HUDEP-2 (cell line): ENCODE measurements at regions not wholly inside any gene's neighbourhood (a gene's known extent, or its start where the extent isn't known, plus 50 kb on each side); places are given as distances from the start of the nearest gene placed in this dataset.

Experiments used
- DNase-seq, 76 experiments: peaks; one replicate each; lab custom pipeline; 2025; ENCODE audit not compliant: unreplicated experiment in 76 of 76; lab: John Stamatoyannopoulos, UW

DNA sequence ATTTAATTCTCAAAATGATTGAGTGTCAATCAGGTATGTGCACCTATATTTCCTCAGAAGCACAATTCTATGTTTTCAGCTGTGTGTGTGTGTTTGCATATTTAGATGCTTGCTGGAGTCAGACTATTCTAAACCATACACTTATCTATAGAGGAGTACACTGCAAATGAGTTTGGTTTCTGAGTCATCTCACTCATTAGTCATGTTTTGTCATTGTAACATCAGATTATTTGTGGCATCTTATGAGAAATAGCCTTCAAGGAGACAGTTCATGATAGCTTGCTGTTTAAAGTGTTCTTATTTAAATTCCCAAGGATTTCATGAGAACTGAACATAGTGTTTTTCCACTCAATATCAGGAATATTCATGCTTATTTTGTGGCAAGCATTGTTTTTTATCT, 535.1 kb downstream of the NLGN4Y start:
- peak in 1 of 76 experiments; percentile 0 for DNase-seq

GRCh38 chrY:15072084-15072483, 547.8 kb downstream of the NLGN4Y start:
- DNase-seq, result no peak

DNA sequence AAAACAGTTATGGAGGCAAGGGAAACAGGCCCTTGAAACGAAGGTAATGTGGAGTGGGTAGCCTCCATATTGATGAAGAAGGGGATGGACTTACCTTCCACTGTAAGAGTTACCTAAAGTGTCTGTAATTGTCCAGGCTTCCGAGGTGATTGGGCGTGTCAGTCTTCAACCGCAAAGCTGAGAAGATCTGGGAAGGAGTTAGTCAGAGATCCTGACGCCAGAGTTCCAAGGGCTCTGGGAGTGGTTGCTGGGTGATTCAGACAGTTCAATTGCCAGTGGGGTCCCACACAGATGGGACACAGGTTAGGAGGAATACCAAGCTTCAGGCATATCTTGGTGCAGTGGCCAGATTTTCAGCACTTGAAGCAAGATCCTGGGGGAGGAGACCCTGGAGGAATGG, 577.0 kb downstream of the NLGN4Y start:
- no peak for DNase-seq
